ENCODE measurements at regions not wholly inside any gene's neighbourhood (a gene's known extent, or its start where the extent isn't known, plus 50 kb on each side); places are given as distances from the start of the nearest gene placed in this dataset.

GRCh38 chr19:28067882-28068281 lies 1145.1 kb downstream of the UQCRFS1 start:
- H3K4me3 ChIP-seq: no peak overlapping the region
- H3K27ac ChIP-seq: no peak overlapping the region
- peaks cover 0 to 28% (median 0%) of the 10 kb centered on the region in 8 donors for H3K9me3 ChIP-seq
- H3K27me3 ChIP-seq (replicated peaks in 1 of 7): no peaks in the 10 kb centered on the region
- DNase-seq: no peak
- WGBS, 5 donors: 30 to 41% (median 40%) methylated on average over 2 of the region's 2 CpGs
- intact Hi-C loops (cut with DNase I; ENCODE audit: low total_unique reads): no loop called here
- no peaks in the 10 kb centered on the region for H3K36me3 ChIP-seq
- H3K4me1 ChIP-seq: no peaks in the 10 kb centered on the region
- no peak for TF ChIP-seq POLR2AphosphoS5 (IDR thresholded peaks at IDR 0.05)
- TF ChIP-seq CTCF (IDR thresholded peaks at IDR 0.05 in 8 of 11, conservative IDR thresholded peaks at IDR 0.05 in 3 of 11): no peak

- TF ChIP-seq POLR2A (IDR thresholded peaks at IDR 0.05): no peak
- Histone ChIP-seq H3K9me3 (peaks cover 0 to 24% (median 0%) of the 10 kb centered on the region in 8 donors), H3K4me3 (no peak overlapping the region), H3K27ac (no peak overlapping the region), H3K36me3 (no peaks in the 10 kb centered on the region), H3K27me3 (replicated peaks in 1 of 7) (no peaks in the 10 kb centered on the region), H3K4me1 (no peaks in the 10 kb centered on the region)
- no peak for DNase-seq
- WGBS, 5 donors: 92 to 96% (median 94%) methylated on average over 8 of the region's 8 CpGs
- intact Hi-C loops (cut with DNase I; ENCODE audit: low total_unique reads): no loop called here
These were observed 1146.0 kb downstream of the UQCRFS1 start for GRCh38 chr19:28066988-28067387.

- Histone ChIP-seq H3K36me3 (no peaks in the 10 kb centered on the region), H3K4me1 (no peaks in the 10 kb centered on the region), H3K27ac (no peak overlapping the region), H3K27me3 (replicated peaks in 1 of 7) (no peaks in the 10 kb centered on the region), H3K4me3 (no peak overlapping the region), H3K9me3 (peaks cover 0 to 30% (median 0%) of the 10 kb centered on the region in 8 donors)
- no peak for DNase-seq
- no peak for TF ChIP-seq POLR2A (IDR thresholded peaks at IDR 0.05)
- TF ChIP-seq CTCF (IDR thresholded peaks at IDR 0.05 in 8 of 11, conservative IDR thresholded peaks at IDR 0.05 in 3 of 11): no peak
- TF ChIP-seq POLR2AphosphoS5 (IDR thresholded peaks at IDR 0.05): no peak
- 85 to 91% (median 89%) methylated on average over 3 of the region's 3 CpGs for WGBS, 5 donors
- intact Hi-C loops (cut with DNase I; ENCODE audit: low total_unique reads): no loop called here
These were observed 1146.8 kb downstream of the UQCRFS1 start for GRCh38 chr19:28066161-28066560.

- H3K4me3 ChIP-seq: no peak overlapping the region
- no peak overlapping the region for H3K27ac ChIP-seq
- no peak for DNase-seq
- H3K36me3 ChIP-seq: no peaks in the 10 kb centered on the region
- 5 to 38% (median 10%) methylated on average over 1 of the region's 1 CpG for WGBS, 5 donors
- H3K4me1 ChIP-seq: no peaks in the 10 kb centered on the region
- H3K9me3 ChIP-seq: peaks cover 0 to 34% (median 0%) of the 10 kb centered on the region in 8 donors
- TF ChIP-seq POLR2AphosphoS5 (IDR thresholded peaks at IDR 0.05): no peak
- TF ChIP-seq CTCF (IDR thresholded peaks at IDR 0.05 in 8 of 11, conservative IDR thresholded peaks at IDR 0.05 in 3 of 11): no peak
- H3K27me3 ChIP-seq (replicated peaks in 1 of 7): no peaks in the 10 kb centered on the region
- intact Hi-C loops (cut with DNase I; ENCODE audit: low total_unique reads): no loop called here
These were observed 1147.9 kb downstream of the UQCRFS1 start for GRCh38 chr19:28065026-28065425.

GRCh38 chr19:28063702-28064101 lies 1149.2 kb downstream of the UQCRFS1 start:
- no peak overlapping the region for H3K27ac ChIP-seq
- no peaks in the 10 kb centered on the region for H3K27me3 ChIP-seq (replicated peaks in 1 of 7)
- DNase-seq: no peak
- peaks cover 0 to 45% (median 2%) of the 10 kb centered on the region in 8 donors for H3K9me3 ChIP-seq
- H3K4me3 ChIP-seq: no peak overlapping the region
- H3K4me1 ChIP-seq: no peaks in the 10 kb centered on the region
- no peaks in the 10 kb centered on the region for H3K36me3 ChIP-seq
- intact Hi-C loops (cut with DNase I; ENCODE audit: low total_unique reads): no loop called here
- TF ChIP-seq POLR2AphosphoS5 (IDR thresholded peaks at IDR 0.05): no peak
- TF ChIP-seq CTCF (IDR thresholded peaks at IDR 0.05 in 8 of 11, conservative IDR thresholded peaks at IDR 0.05 in 3 of 11): no peak
- TF ChIP-seq POLR2A (IDR thresholded peaks at IDR 0.05): no peak
- WGBS, 5 donors: 85 to 96% (median 93%) methylated on average over 2 of the region's 2 CpGs

Data from spleen (tissue), 11 donors.